ENCODE measurements at regions not wholly inside any gene's neighbourhood (a gene's known extent, or its start where the extent isn't known, plus 50 kb on each side); places are given as distances from the start of the nearest gene placed in this dataset.

GRCh38 chr20:47887477-47888080, 102.3 kb upstream of the SULF2 start:
- Histone ChIP-seq H4K20me1 (ENCODE audit: insufficient read depth, low read length) (no peaks in the 10 kb centered on the region), H3K36me3 (replicated peaks in 1 of 2; ENCODE audit: control insufficient read depth in 1 of 2, insufficient read depth in 2 of 2, low read length in 2 of 2) (no peaks in the 10 kb centered on the region), H3K9ac (ENCODE audit: insufficient read depth, low read depth, low read length) (no peak overlapping the region), H3K27me3 (ENCODE audit: control insufficient read depth in 1 of 2, insufficient read depth in 2 of 2, low read length in 2 of 2) (peaks cover 2 to 35% of the 10 kb centered on the region in 2 experiments; a peak in 4 of 5 replicates), H3K9me3 (ENCODE audit: low read length) (no peaks in the 10 kb centered on the region), H3K4me3 (replicated peaks in 1 of 3; ENCODE audit: insufficient read depth in 1 of 3, low read depth in 2 of 3, low read length in 3 of 3) (no peak overlapping the region), H3K79me2 (ENCODE audit: insufficient read depth, low read length) (no peaks in the 10 kb centered on the region), H3K4me1 (ENCODE audit: insufficient read depth, low read length) (peaks cover 20% of the 10 kb centered on the region), H2AFZ (ENCODE audit: low read length) (no peak overlapping the region), H3K4me2 (ENCODE audit: low read depth, low read length) (no peak overlapping the region), H3K27ac (ENCODE audit: extremely low read length, insufficient read depth, low read length) (no peak overlapping the region)
- no TSS peak for BruUV-seq (replicated peaks)
- ATAC-seq: no peak
- intact Hi-C loops (cut with micrococcal nuclease; ENCODE audit: unreplicated experiment) (no loop called here), in situ Hi-C loops (cut with HindIII; ENCODE audit: extremely low pct_ligation_motif_present, low pct_unique_long_range_greater_than_20kb) (no loop called here)
- WGBS (ENCODE audit: low lambda C conversion rate): 42% methylated on average over 10 of the region's 10 CpGs
- TF ChIP-seq ZNF781 (CRISPR knock-in tag; IDR thresholded peaks at IDR 0.05; ENCODE audit: borderline replicate concordance, not compliant biosample characterization) (no peak), HOXA7 (CRISPR knock-in tag; IDR thresholded peaks at IDR 0.05) (no peak), CAMTA2 (CRISPR knock-in tag; IDR thresholded peaks at IDR 0.05; ENCODE audit: borderline replicate concordance) (0 out of 2 replicates have a peak, but pooled peaks have one; percentile 57), MNT (IDR thresholded peaks at IDR 0.05) (peak; percentile 63), LBX2 (CRISPR knock-in tag; IDR thresholded peaks at IDR 0.05; ENCODE audit: borderline replicate concordance) (0 out of 2 replicates have a peak, but pooled peaks have one; percentile 33), HES4 (CRISPR knock-in tag; IDR thresholded peaks at IDR 0.05; ENCODE audit: borderline replicate concordance) (peak; percentile 26; the same call in 1 of the 2 replicates)
- no peak for FAIRE-seq
- no peak for DNase-seq (ENCODE audit: low spot score)
- CTCF ChIA-PET (ENCODE audit: low intra/inter-chr PET ratio, low total read pairs): no interaction called here
- POLR2A ChIA-PET: no interaction called here
